ENCODE measurements at regions not wholly inside any gene's neighbourhood (a gene's known extent, or its start where the extent isn't known, plus 50 kb on each side); places are given as distances from the start of the nearest gene placed in this dataset.
A peak's percentile ranks its signal among the peaks of the same experiment; 100 is the strongest.

DNA sequence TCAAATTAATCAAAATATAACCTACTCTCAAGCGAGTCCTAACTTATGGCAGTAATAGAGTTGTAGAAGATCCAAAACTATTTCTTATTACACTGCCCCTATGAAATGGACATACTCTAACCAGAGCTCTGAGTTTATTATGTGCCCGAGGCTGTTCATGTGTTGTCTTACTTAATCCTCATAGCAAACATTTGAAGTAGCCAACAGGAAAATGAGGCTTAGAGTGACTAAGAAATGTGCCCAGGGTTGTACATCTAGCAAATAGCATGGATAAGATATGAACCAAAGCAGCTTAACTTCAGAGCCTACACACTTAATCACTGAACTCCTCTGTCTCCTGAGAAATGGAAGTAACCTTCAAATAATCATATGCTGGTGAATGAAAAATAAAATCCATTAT, 1551.7 kb downstream of the MAT2B start:
- Histone ChIP-seq H3K27me3 (no peaks in the 10 kb centered on the region), H3K9me2 (replicated peaks; ENCODE audit: insufficient read depth) (no peaks in the 10 kb centered on the region), H3K4me3 (no peak overlapping the region), H2AFZ (no peak overlapping the region), H3K4me1 (ENCODE audit: insufficient read depth) (peaks cover 6% of the 10 kb centered on the region), H3K36me3 (replicated peaks; ENCODE audit: insufficient read depth, low read depth) (no peaks in the 10 kb centered on the region), H3K4me2 (no peak overlapping the region), H3K27ac (no peak overlapping the region), H4K20me1 (ENCODE audit: insufficient read depth, poor library complexity, severe bottlenecking) (no peaks in the 10 kb centered on the region), H3K9me3 (ENCODE audit: low read depth) (no peaks in the 10 kb centered on the region), H3K79me2 (no peaks in the 10 kb centered on the region)
- TF ChIP-seq, protein P1, sequence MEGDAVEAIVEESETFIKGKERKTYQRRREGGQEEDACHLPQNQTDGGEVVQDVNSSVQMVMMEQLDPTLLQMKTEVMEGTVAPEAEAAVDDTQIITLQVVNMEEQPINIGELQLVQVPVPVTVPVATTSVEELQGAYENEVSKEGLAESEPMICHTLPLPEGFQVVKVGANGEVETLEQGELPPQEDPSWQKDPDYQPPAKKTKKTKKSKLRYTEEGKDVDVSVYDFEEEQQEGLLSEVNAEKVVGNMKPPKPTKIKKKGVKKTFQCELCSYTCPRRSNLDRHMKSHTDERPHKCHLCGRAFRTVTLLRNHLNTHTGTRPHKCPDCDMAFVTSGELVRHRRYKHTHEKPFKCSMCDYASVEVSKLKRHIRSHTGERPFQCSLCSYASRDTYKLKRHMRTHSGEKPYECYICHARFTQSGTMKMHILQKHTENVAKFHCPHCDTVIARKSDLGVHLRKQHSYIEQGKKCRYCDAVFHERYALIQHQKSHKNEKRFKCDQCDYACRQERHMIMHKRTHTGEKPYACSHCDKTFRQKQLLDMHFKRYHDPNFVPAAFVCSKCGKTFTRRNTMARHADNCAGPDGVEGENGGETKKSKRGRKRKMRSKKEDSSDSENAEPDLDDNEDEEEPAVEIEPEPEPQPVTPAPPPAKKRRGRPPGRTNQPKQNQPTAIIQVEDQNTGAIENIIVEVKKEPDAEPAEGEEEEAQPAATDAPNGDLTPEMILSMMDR (IDR thresholded peaks at IDR 0.05; ENCODE audit: poor library complexity) = no peak
- TF ChIP-seq EZH2phosphoT487 (IDR thresholded peaks at IDR 0.05; ENCODE audit: low read depth, severe bottlenecking, unreplicated experiment) (no peak), EZH2 (IDR thresholded peaks at IDR 0.05; ENCODE audit: borderline replicate concordance) (no peak)
- 44% methylated on average over 2 of the region's 2 CpGs for WGBS (ENCODE audit: low lambda C conversion rate, missing lambda C conversion rate)
- DNase-seq (ENCODE audit: low spot score) = peak; percentile 17

GRCh38 chr5:165066751-165067385, 1561.4 kb downstream of the MAT2B start:
- TF ChIP-seq, protein P1 (IDR thresholded peaks at IDR 0.05; ENCODE audit: poor library complexity) = no peak
- TF ChIP-seq EZH2phosphoT487 (IDR thresholded peaks at IDR 0.05; ENCODE audit: low read depth, severe bottlenecking, unreplicated experiment) (no peak), EZH2 (IDR thresholded peaks at IDR 0.05; ENCODE audit: borderline replicate concordance) (no peak)
- Histone ChIP-seq H3K9me2 (replicated peaks; ENCODE audit: insufficient read depth) (no peaks in the 10 kb centered on the region), H3K4me1 (ENCODE audit: insufficient read depth) (no peaks in the 10 kb centered on the region), H3K36me3 (replicated peaks; ENCODE audit: insufficient read depth, low read depth) (no peaks in the 10 kb centered on the region), H3K27me3 (no peaks in the 10 kb centered on the region), H4K20me1 (ENCODE audit: insufficient read depth, poor library complexity, severe bottlenecking) (no peaks in the 10 kb centered on the region), H3K4me2 (no peak overlapping the region), H2AFZ (no peak overlapping the region), H3K4me3 (no peak overlapping the region), H3K27ac (no peak overlapping the region), H3K79me2 (no peaks in the 10 kb centered on the region), H3K9me3 (ENCODE audit: low read depth) (no peaks in the 10 kb centered on the region)
- WGBS (ENCODE audit: low lambda C conversion rate, missing lambda C conversion rate) = 98% methylated on average over 3 of the region's 3 CpGs
- DNase-seq (ENCODE audit: low spot score) = no peak

GRCh38 chr5:165076686-165077085, 1571.3 kb downstream of the MAT2B start:
- H3K79me2 ChIP-seq = no peaks in the 10 kb centered on the region
- no peaks in the 10 kb centered on the region for H3K27me3 ChIP-seq
- no peak overlapping the region for H2AFZ ChIP-seq
- H4K20me1 ChIP-seq (ENCODE audit: insufficient read depth, poor library complexity, severe bottlenecking) = no peaks in the 10 kb centered on the region
- H3K4me1 ChIP-seq (ENCODE audit: insufficient read depth) = no peaks in the 10 kb centered on the region
- TF ChIP-seq, protein P1 (IDR thresholded peaks at IDR 0.05; ENCODE audit: poor library complexity) = no peak
- TF ChIP-seq EZH2phosphoT487 (IDR thresholded peaks at IDR 0.05; ENCODE audit: low read depth, severe bottlenecking, unreplicated experiment) (no peak), EZH2 (IDR thresholded peaks at IDR 0.05; ENCODE audit: borderline replicate concordance) (no peak)
- WGBS (ENCODE audit: low lambda C conversion rate, missing lambda C conversion rate) = 81% methylated on average over 2 of the region's 2 CpGs
- H3K4me3 ChIP-seq = no peak overlapping the region
- no peak for DNase-seq (ENCODE audit: low spot score)
- no peak overlapping the region for H3K27ac ChIP-seq
- no peaks in the 10 kb centered on the region for H3K9me2 ChIP-seq (replicated peaks; ENCODE audit: insufficient read depth)
- no peak overlapping the region for H3K4me2 ChIP-seq
- no peaks in the 10 kb centered on the region for H3K36me3 ChIP-seq (replicated peaks; ENCODE audit: insufficient read depth, low read depth)
- no peaks in the 10 kb centered on the region for H3K9me3 ChIP-seq (ENCODE audit: low read depth)

Measured in hepatocyte (in vitro differentiated cells).